ENCODE measurements at regions not wholly inside any gene's neighbourhood (a gene's known extent, or its start where the extent isn't known, plus 50 kb on each side); places are given as distances from the start of the nearest gene placed in this dataset.

DNA sequence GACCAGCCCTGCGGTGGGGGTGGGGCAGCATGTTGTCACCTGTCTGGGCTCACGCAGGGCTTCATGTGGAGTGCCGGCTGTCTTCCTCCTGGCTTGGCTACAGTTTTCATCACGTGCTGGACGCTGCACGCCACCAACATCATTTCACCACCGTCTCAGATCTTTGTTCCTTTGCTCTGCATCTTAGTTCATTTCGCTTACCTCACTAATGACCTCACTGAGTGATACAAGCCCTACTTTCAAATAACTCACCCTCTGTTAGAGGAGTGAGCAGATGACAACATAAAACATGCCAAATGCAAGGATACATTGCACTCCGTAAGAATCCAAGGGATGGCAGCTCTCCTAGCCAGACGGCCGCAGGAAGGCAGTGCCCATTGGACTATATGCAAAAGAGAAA, 527.5 kb downstream of the GALR1 start:
- TF ChIP-seq, protein P1, sequence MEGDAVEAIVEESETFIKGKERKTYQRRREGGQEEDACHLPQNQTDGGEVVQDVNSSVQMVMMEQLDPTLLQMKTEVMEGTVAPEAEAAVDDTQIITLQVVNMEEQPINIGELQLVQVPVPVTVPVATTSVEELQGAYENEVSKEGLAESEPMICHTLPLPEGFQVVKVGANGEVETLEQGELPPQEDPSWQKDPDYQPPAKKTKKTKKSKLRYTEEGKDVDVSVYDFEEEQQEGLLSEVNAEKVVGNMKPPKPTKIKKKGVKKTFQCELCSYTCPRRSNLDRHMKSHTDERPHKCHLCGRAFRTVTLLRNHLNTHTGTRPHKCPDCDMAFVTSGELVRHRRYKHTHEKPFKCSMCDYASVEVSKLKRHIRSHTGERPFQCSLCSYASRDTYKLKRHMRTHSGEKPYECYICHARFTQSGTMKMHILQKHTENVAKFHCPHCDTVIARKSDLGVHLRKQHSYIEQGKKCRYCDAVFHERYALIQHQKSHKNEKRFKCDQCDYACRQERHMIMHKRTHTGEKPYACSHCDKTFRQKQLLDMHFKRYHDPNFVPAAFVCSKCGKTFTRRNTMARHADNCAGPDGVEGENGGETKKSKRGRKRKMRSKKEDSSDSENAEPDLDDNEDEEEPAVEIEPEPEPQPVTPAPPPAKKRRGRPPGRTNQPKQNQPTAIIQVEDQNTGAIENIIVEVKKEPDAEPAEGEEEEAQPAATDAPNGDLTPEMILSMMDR (IDR thresholded peaks at IDR 0.05) = no peak
- TF ChIP-seq POLR2A (IDR thresholded peaks at IDR 0.05) = no peak
